Tibial nerve (tissue), 3 donors: ENCODE measurements at regions not wholly inside any gene's neighbourhood (a gene's known extent, or its start where the extent isn't known, plus 50 kb on each side); places are given as distances from the start of the nearest gene placed in this dataset.
"Not testable (repeated sequence)": the region's sequence is repeated elsewhere in the genome, so short reads cannot be mapped to it uniquely, and the experiment has no call there.

Experiments used
- POLR2A ChIP-seq, 2 donors: fragments of 450-650 bp; IDR thresholded peaks; one replicate each; pipeline ENCODE4 v1.6.1; 2017; ENCODE audit warnings: antibody characterized with exemption in 2 of 2, mild to moderate bottlenecking in 2 of 2, moderate library complexity in 2 of 2
- TF ChIP-seq, protein P1 (sequence below), 5 experiments: fragments of 200-600 bp in 3 of 5; fragments of 450-650 bp in 2 of 5; sonication (generic) in 3 of 5; IDR thresholded peaks; one replicate each; pipeline ENCODE4 v1.5.1; 2016 to 2019; ENCODE audit warnings: antibody characterized with exemption in 5 of 5, mild to moderate bottlenecking in 3 of 5, moderate library complexity in 2 of 5

DNA sequence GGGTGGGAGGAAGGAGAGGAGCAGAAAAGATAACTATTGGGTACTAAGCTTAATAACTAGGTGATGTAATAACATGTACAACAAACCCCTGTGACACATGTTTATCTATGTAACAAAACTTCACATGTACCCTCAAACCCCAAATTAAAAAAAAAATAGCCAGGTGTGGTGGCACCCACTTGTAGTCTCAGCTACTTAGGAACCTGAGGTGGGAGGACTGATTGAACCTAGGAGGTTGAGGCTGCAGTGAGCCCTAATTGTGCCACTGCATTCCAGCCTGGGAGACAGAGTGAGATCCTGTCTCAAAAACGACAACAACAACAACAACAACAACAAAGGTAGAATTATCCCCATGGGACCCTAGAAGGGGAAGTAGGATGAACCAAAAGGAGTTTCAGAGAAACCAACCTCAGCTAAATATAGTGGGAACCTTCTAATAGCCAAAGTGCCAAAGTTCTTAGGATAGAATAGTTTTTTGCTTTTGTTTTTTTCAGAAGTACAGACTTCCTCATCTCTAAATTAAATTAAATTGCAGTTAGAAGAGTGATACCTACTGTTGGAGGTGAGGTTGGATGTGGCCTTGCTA, 67.9 kb upstream of the MEGF10 start:
- TF ChIP-seq, protein P1, sequence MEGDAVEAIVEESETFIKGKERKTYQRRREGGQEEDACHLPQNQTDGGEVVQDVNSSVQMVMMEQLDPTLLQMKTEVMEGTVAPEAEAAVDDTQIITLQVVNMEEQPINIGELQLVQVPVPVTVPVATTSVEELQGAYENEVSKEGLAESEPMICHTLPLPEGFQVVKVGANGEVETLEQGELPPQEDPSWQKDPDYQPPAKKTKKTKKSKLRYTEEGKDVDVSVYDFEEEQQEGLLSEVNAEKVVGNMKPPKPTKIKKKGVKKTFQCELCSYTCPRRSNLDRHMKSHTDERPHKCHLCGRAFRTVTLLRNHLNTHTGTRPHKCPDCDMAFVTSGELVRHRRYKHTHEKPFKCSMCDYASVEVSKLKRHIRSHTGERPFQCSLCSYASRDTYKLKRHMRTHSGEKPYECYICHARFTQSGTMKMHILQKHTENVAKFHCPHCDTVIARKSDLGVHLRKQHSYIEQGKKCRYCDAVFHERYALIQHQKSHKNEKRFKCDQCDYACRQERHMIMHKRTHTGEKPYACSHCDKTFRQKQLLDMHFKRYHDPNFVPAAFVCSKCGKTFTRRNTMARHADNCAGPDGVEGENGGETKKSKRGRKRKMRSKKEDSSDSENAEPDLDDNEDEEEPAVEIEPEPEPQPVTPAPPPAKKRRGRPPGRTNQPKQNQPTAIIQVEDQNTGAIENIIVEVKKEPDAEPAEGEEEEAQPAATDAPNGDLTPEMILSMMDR (IDR thresholded peaks at IDR 0.05): not testable (repeated sequence)
- not testable (repeated sequence) for TF ChIP-seq POLR2A (IDR thresholded peaks at IDR 0.05)
